ENCODE measurements at regions not wholly inside any gene's neighbourhood (a gene's known extent, or its start where the extent isn't known, plus 50 kb on each side); places are given as distances from the start of the nearest gene placed in this dataset.

- DNase-seq = no peak
Measured at GRCh38 chr2:12062053-12062395, 315.6 kb downstream of the LPIN1 start.

GRCh38 chr2:12063210-12063609, 316.8 kb downstream of the LPIN1 start:
- DNase-seq = no peak

DNA sequence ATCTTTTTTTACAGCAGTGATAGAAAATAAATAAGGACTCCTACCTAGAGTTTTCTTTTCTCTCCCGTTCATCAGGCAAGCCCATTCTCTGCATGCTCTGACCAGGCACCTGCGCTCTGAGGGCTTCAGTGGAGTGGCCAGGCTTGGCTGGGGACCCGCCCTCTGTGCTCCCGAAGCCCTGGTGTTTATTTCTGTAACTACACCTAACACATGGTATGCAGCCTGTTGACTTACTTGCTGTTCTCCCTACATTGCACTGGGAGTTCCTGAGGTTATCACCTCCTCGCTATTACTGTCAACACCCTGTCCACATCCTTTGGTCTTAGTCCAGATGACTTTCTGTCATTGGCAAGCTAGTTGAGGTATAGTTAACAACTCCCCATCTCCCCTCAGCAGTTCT, 317.7 kb downstream of the LPIN1 start:
- DNase-seq = peak; percentile 10

DNA sequence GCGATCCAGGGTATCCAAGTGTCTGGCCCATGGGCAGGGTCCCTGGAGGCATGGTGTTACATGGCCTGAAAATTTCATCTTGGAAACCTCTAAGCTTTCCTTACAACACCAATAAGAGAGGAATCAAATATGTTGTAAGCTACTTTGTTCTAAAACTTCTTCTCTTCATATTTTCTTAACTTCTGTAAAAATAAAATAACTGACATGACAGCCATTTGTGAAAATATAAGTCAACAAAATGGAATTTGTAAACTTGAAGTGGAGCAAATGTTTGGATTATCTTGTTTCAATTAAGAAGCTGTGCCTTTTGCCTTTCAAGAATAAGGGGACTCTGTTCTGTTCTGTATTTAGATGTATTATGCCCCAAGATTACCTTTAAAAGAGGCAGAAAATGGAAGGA, 319.7 kb downstream of the LPIN1 start:
- DNase-seq = no peak

- DNase-seq = no peak
Measured at GRCh38 chr2:12066986-12067385, 320.6 kb downstream of the LPIN1 start.

- DNase-seq = no peak
Measured at GRCh38 chr2:12068796-12069538, 322.5 kb downstream of the LPIN1 start.

- DNase-seq = no peak
Measured at GRCh38 chr2:12070153-12070552, 323.7 kb downstream of the LPIN1 start.

DNA sequence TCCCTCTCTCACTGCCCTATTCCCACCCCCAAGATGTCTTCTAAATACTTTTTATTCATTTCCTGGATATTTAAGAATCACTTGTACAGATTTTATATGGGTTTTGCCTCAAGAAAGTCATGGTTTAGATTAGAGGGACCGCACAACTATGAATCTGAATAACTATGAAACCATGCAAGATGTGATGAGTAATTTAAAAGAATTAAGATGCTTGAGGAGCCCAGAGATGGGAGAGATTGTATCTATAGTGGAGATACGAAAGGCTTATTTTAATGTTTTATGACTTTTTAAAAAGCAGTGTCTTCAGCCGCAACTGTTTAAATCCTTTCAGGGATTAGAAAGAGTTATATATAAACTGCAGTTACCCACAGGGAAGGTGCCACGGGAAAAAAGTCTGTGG, 324.1 kb downstream of the LPIN1 start:
- DNase-seq = no peak

DNA sequence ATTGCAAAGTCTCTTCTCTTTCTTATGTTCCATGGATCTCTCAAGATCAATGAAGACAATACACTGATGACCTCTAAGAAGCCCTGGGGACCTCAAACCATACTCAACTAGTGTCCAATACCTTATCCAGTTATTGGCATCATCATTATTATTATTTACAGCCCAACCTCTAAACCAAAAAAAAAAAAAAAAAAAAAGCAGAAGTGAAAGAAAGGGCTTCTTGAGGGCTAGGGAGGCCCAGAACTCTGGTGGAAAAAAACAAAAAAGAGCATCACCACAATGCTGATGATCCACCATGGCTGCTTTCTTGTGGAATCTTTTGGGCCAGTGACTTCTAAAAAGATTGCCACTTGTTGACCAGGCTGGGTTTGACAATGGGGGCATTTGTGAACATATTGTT, 324.9 kb downstream of the LPIN1 start:
- DNase-seq = no peak

DNA sequence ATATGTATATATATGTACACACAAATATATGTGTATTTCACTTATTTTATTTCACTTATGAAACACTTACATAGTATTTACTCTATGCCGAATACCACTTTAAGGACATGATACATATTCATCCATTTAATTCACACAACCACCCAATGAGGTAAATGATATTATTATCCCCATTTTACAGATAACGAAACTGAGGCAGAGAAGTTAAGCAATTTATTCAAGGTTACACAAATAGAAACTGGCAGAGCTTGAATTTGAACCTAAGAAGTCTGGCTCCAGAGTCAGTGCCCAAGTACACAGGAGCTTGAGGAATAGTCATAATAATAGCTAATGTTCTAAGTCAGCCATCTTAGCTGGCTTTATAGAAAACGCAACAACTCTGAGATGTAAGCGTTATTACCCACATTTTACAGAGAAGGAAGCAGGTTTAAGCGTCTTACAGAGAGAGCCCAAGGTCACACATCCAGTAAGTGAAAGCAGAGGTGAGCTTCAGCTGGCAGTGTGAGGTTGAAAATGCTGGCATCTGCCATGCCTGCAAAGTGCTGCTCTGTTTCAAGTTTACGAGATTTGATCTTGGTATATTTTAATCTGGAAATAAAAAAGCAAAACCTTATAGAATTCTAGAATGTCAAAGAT, 326.9 kb downstream of the LPIN1 start:
- DNase-seq = no peak

DNA sequence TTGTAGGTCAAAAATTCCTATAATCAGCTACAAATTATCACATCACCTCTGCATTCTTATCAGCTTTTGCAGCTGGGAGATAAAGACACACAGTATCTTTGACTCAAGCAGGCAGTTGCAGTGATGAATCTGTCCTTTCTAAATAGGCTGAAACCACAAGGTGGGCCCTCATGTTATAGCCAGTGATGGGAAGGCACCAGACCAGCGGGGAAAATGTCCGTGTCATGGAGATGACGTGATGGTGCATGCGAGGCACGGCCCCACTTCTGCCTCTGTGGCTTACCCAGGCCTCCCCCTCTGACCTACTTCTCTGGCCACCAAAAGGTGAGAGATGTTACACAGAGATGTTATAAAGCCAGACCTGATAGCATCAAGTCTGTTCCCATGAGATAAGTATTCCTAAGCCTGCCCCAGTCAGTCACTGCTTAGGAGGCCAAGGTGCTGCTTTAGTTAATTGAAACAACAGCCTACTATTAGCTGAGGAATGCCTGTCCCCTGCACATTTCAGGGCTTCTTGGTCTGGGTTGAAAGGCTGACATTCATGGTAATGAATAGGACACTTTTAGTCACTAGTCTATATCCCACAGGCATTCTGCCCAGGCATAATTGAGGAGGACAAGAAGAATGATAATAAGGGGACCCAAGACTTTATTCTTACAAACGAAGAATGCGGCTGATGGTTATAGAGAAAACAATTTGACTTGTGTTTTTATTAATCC, 327.9 kb downstream of the LPIN1 start:
- no peak for DNase-seq

DNA sequence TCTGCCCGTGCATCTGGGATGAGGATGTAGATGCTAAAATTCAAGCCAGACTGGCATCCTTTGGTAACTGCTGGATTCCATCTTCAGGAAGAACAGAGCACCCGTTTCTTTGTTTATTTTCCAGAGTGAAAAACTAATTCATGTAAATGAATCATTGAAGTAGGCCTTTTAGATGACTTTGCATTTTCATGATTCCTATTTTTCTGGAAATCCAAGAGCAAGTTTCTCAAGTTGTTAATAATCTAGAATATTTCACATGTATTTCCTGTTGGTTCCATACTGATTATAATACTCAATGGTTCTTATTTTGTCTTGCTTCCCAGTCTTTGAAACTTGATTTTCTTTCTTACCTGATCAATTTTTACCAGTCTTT, 328.4 kb downstream of the LPIN1 start:
- DNase-seq = no peak

DNA sequence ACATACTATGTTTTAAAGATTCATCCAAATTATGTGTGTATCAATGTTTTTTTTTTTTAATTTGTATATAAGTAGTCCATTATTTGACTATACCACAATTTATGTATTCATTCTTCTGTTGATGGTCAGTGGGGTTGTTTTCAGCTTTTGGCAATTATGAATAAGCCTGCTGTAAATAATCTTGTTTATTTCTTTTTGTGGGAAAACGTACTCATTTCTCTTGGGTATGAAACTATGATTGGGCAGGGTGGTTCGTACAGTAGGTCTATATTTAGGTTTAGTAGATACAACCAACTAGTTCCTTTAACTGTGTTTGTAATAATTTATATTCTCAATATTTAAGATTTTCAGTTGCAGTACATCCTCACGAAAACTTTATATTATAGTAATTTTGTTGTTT, 329.2 kb downstream of the LPIN1 start:
- no peak for DNase-seq

- DNase-seq = no peak
Measured at GRCh38 chr2:12076810-12077209, 330.4 kb downstream of the LPIN1 start.

- no peak for DNase-seq
Measured at GRCh38 chr2:12080360-12080759, 333.9 kb downstream of the LPIN1 start.

DNA sequence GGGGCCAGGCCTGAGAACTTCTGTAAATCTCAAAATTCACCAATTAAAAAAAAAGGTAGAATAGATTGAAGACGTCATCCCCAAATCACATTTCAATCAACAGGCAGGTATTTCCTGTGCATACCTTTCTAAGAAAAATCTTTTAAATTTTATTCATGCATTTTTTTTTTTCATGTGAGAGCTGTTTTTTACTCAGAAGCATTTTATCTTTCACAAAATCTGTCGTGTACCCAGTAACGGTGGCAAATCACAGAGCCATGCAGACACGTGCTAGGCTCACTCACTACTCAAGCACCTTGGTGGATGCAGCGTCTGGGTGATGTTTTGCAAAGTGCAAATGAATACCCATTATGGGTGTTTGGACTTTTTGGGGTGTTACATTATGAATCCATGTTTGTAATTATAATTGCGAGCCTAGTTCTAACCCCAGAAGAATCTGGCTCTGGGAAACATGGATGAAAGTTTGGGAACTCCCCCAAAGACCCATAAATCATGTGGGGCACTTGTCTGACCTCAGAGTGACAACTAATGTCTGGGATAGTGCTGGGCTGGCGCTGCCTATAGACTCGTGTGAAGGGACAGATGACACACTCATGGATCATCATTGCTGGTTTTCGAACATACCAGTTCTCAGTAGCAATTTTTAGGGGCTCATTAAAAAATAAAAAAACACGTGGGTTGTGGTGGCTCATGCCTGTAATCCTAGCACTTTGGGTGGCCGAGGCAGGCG, 335.2 kb downstream of the LPIN1 start:
- DNase-seq = no peak

DNA sequence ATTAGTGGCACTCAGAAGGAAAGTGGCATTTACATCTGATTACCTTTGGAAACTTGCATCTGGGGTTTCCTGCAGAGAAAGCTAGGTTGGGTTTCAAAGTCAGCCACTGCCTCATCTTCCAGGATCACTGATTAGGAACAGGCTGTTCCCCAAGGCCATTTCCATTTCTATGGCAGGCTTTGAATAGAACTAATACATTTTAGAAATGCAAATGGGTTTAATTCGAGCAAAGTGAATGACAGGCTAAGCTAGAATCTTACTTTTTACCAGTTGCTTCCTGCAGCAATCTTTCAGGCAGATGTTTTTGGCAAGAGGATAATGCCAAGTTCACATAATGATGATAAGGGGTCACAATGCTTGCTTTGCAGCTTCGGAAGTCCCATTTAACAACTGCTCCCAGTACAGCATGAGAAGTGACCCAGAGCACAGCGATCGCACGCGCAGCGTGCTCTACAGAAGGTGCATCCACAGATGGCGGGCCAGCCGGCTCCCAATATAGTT, 336.7 kb downstream of the LPIN1 start:
- no peak for DNase-seq

DNA sequence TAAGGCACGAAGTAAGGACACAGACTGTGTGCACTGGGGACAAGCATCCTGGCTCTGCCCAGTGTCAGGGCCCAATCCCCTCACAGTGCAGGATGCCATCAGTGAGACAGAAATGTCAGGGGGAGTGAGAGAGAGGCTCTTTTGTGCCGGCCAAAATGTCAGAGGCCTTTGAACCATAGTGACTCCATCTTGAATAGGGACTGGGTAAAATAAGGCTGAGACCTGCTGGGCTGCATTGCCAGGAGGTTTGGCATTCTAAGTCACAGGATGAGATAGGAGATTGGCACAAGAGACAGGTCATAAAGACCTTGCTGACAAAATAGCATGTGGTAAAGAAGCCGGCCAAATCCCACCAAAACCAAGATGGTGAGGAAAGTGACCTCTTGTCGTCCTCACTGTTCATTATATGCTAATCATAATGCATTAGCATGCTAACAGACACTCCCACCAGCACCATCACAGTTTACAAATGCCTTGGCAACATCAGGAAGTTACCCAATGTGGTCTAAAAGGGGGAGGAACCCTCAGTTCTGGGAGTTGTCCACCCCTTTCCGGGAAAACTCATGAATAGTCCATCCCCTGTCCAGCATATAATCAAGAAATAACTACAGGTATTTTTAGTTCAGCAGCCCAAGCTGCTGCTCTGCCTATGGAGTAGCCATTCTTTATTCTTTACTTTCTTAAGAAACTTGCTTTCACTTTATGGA, 337.4 kb downstream of the LPIN1 start:
- no peak for DNase-seq

DNA sequence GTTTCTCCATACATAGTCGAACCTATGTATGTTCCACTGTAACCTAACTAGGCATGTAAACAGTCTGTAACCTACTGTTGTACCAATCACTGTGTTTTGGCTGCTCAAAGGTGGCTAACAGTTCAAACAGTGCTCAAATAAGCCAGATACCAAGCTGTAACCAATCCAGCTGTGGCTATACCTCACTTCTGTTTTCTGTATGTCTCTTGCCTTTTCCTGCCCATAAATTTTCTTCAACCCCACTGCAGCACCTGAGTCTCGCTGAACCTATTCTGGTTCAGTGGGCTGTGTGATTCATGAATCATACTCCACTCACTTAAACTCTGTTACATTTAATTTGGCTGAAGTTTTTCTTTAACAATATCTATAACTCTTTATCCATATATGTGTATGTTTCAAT, 340.7 kb downstream of the LPIN1 start:
- DNase-seq = no peak

DNA sequence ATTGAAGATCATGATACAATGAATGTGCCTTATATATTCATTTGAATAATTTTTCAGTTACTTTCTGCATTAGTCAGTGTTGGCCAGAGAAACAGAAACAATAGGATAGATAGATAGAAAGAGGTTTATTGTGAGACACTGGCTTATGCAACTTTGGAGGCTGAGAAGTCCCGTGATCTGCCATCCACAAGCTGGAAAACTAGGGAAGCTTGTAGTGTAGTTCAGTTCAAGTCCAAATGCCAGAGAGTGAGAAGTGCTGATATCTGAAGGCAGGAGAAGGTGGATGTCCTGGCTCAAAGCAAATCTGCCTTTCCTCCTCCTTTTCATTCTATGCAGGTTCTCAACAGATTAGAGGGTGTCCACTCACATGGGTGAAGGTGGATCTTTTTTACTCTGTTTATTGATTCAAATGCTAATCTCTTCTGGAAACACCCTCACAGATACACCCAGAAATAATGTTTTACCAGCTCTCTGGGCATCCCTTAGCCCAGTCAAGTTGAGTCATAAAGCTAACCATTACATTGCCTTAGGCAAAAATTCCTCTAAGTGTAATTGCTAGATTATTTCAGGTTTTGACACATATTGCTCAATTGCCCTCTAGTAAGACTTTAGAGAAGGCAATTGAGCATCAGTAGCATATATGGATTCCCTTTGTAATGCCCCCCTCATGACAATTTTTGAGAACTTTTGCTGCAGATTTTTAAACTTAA, 341.4 kb downstream of the LPIN1 start:
- DNase-seq = no peak

DNA sequence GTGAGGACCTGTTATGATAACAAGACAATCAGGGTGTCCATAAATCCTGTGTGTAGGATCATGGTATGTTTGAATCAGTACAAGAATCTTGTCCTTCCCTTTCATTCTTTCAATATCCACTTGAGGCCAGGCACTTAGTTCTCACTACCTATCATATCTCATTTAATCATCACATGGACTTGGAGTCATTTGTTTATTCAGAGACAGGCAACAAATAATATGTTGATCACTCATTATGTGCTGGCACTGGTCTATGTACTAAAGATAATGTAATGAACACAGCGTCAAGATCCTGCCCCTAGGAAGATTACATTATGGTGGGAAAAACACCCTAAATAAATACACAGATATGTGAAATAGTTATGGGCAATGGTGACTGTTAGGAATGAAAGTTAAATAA, 342.6 kb downstream of the LPIN1 start:
- DNase-seq = no peak

DNA sequence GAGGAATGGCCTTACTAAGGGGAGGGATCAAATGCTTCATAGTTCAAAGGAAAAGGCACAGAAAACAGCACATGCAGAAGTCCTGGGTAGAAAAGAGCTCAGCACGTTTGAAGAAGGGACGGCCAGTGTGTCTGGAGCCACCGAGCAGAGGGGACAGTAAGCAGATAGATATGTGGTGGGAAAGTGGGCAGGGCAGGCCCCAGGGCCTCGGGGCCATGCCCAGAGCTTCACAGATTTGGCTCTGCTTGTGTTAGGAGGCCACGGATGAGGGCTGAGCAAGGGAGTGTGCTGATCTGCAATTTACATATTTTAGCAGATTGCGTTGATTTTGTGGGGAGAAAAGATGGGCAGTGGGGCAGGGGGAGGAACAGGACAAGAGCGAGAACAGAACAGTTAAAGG, 343.1 kb downstream of the LPIN1 start:
- no peak for DNase-seq
